ENCODE measurements at regions not wholly inside any gene's neighbourhood (a gene's known extent, or its start where the extent isn't known, plus 50 kb on each side); places are given as distances from the start of the nearest gene placed in this dataset.
"Not testable (repeated sequence)": the region's sequence is repeated elsewhere in the genome, so short reads cannot be mapped to it uniquely, and the experiment has no call there.

- not testable (repeated sequence) for TF ChIP-seq CTCF (IDR thresholded peaks at IDR 0.05; ENCODE audit: insufficient read depth, low read length, poor library complexity, severe bottlenecking); EZH2phosphoT487 (conservative IDR thresholded peaks at IDR 0.05; ENCODE audit: low read length)
These were observed 61.4 kb upstream of the FYN start for GRCh38 chr6:111934611-111935010.

Data from SU-DHL-6 (cell line).